Epidermal melanocyte (primary cell): ENCODE measurements at regions not wholly inside any gene's neighbourhood (a gene's known extent, or its start where the extent isn't known, plus 50 kb on each side); places are given as distances from the start of the nearest gene placed in this dataset.

Experiments
- DNase-seq: peaks from one replicate; pipeline ENCODE4 v3.0.0; 2011; ENCODE audit warnings: low spot score; ENCODE audit not compliant: insufficient read length

DNA sequence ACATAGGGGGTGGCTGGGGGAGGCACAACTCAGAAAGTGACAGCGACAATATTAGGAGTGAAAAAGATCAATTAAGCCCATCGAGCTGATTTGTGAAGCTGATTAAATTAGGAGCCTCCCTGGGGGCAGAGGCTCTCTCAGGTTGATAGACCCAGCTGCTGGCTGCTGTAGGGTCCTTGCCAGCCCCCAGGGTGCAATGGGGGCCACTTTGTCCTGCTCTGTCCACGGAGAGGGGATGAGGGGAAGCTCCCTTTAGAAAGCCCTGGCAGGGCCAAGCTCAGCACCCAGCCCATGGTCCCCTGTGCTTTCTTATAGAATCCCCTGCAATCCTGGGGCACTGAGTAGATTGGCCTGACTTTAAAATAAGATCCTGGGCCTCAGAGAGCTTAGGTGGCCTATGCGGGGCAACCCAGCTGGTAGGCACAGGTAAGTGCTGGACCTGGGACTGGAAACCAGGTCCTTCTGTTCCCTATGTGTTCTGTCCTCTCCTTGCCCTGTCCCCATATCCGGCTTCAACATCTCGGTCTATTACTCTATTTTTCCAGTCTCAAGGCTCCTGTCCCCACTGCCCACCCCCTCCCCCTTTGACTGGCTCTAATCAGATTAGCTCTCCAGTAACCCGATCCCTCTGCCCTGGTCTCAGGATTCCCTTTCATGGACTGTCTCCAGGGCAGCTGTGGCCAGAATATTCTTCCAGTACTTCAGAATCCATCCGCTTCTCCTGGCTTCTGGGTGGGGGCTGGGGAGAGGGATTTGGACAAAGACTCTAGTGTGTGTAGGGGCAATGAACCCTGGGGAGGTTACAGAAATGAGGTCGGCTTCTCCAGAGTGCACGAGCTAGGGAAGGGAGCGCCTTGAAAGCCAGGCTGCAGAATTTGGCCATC lies 259.6 kb downstream of the RPS24 start:
- DNase-seq, result peak; percentile 49

DNA sequence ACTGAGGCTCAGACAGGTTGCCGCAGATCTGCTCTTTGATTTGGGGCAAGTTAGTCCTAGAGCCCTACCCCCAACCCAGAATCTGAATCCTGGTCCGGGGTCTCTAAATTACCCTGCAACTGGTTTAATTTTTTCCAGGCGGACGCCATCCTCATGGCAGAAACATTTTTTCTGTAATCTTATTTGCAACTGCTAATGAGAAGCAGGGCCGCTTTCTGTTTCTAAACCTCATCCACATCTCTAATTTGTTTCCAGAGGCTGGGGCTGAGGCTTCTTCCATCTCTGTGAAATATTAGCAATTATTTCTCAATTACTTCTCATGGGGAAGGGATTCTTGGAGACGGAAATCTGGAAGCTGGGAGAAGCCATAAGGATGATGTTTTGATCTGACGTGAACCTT lies 261.6 kb downstream of the RPS24 start:
- DNase-seq, result no peak

GRCh38 chr10:78296785-78297184 lies 263.1 kb downstream of the RPS24 start:
- no peak for DNase-seq

- no peak for DNase-seq
Observed at GRCh38 chr10:78297997-78298396, 264.3 kb downstream of the RPS24 start.

- DNase-seq, result no peak
Observed at GRCh38 chr10:78298835-78299234, 265.2 kb downstream of the RPS24 start.

DNA sequence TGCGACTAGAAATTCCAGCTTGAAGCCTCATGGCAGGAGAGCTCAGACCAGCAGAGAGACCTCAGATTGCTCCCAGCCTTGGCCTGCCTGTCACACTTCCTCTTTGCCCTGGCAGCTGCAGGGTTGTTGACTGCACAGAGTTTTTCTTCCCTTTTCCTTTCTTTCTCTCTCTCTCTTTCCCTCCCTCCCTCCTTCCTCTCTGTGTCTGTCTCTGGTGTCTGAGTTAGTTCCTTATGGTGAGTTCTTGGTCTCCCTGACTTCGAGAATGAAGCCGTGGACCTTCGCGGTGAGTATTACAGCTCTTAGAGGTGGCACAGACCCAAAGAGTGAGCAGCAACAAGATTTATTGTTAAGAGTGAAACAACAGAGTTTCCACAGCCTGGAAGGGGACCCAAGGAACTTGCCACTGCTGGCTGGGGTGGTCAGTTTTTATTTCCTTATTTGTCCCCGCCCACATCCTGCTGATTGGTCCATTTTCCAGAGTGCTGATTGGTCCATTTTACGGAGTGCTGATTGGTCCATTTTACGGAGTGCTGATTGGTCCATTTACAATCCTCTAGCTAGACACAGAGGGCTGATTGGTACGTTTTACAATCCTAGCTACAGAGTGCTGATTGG lies 266.3 kb downstream of the RPS24 start:
- DNase-seq, result no peak

- DNase-seq, result no peak
Observed at GRCh38 chr10:78300526-78300925, 266.9 kb downstream of the RPS24 start.

- DNase-seq, result no peak
Observed at GRCh38 chr10:78301481-78301880, 267.8 kb downstream of the RPS24 start.

- no peak for DNase-seq
Observed at GRCh38 chr10:78301891-78302738, 268.5 kb downstream of the RPS24 start.

DNA sequence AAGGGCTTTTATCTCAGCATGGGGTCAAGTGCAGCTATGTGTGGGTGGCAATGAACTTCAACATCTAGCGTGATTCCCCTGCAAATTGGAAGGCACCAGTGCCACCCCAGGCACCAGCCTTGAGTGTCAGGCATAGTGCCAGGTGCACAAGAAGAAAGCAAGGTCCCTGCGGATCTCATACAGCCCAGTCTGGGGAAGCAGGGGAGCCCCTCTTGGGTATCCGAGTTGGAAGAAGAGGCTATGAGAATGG lies 269.0 kb downstream of the RPS24 start:
- DNase-seq, result no peak

DNA sequence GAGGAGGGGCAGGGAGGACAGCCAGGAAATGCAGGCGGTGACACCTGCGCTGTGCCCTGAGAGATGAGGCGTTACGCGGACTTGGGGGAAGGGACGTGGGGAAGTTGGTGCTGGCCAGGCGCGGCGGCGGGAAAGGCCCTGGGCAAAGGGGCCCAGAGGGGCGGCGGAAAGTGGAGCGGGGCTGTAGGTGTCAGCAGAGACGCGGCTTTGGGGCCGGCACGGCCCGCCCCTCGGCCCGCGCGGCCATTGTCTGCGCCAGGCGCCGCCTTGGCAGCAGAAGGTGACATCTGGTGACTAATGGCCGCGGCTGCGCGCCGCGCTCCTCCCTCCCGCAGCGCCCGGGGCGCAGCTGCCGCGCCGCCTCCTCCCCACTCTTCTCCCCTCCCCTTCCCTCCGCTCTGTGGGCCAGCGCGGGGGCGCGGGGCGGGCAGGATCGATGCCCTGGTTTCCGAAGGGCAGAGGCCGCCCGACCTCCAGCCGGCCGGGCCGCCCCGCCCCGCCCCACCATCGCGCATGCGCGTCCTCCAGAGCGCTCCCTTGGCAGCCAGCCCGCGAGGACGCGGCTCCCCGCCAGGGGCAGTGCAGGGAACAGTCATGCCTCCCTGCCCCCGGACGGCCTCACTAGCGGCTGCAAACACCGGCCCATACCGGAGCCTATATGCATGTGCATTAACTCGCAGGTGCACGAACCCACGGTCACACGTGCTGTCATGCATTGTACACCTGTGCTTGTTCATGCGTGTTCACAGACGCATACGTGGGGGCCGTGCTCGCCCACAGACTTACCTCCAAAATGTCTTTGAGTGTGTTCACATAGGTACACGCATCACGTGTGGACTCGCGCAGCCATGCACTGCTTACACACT lies 269.6 kb downstream of the RPS24 start:
- peak; percentile 96 for DNase-seq

GRCh38 chr10:78304091-78305045 lies 270.7 kb downstream of the RPS24 start:
- no peak for DNase-seq

DNA sequence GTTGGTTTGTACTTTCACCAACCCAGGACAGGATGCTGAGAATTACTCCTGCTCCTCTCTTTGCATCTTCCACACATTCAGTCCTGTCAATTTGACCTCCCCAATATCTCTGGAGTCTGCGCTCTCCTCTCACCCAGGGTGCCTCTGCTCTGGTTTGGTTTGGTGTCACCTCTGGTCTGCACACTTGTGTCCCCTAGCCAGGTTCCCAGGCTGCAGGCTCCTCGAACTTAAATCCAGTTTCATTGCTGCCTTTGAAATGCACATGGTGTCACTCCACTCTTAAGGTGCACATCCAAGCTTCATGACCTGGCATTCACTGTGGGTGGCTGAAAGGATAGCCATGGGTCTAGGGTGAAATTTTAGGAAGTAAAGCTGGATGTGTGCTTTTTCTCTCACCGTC lies 271.6 kb downstream of the RPS24 start:
- DNase-seq, result no peak

GRCh38 chr10:78306358-78306757 lies 272.7 kb downstream of the RPS24 start:
- no peak for DNase-seq

DNA sequence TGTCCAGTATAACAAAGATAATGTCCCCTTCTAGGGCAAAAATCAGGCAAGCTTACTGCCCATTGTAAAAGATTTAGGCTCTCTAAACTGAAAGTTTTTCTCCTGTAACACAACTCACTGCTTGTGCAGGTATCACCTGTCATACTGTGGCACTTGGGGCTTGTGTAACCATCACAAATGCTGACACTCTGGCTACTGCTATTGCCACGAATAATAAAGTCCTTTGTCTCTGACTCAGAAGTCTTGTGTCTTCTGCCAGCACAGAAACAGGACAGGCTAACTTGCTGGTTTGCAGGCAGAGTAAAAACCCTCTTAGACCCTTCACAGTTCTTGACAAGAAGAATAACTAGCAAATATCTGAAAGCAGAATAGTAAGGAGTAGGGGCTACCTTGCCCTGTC lies 273.9 kb downstream of the RPS24 start:
- DNase-seq, result no peak

DNA sequence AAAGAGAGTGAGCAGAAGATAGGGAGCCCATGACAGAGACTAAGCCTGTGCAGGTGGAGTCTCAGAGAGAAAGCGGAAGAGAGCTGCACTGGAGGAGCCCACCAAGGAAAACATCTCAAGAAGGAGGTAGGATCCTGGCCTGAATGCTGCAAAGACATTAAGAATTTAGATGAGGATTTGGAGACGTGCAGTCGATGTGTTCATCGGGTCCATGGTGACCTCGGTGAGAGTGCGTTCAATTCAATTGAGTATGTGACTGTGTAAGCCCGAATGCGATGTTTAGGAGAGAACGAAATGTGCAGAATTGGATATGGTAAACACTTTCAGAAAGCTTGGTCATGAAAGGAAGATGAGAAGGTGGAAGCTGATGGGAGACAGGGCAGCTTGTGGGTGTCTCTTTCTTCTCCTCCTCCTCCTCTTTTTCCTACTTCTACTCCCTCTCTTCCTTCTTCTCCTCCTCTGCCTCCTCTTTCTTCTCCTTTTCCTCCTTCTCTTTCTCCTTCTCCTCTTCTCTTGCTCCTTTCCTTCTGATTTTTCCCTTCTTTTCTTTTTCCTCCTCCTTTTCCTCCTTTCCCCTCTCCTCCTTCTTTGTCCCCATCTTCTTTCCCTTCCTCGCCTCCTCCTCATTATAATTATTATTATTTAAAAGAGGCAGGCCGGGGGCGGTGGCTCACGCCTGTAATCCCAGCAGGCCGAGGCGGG lies 276.0 kb downstream of the RPS24 start:
- DNase-seq, result no peak

GRCh38 chr10:78310481-78311080 lies 276.9 kb downstream of the RPS24 start:
- DNase-seq, result no peak

DNA sequence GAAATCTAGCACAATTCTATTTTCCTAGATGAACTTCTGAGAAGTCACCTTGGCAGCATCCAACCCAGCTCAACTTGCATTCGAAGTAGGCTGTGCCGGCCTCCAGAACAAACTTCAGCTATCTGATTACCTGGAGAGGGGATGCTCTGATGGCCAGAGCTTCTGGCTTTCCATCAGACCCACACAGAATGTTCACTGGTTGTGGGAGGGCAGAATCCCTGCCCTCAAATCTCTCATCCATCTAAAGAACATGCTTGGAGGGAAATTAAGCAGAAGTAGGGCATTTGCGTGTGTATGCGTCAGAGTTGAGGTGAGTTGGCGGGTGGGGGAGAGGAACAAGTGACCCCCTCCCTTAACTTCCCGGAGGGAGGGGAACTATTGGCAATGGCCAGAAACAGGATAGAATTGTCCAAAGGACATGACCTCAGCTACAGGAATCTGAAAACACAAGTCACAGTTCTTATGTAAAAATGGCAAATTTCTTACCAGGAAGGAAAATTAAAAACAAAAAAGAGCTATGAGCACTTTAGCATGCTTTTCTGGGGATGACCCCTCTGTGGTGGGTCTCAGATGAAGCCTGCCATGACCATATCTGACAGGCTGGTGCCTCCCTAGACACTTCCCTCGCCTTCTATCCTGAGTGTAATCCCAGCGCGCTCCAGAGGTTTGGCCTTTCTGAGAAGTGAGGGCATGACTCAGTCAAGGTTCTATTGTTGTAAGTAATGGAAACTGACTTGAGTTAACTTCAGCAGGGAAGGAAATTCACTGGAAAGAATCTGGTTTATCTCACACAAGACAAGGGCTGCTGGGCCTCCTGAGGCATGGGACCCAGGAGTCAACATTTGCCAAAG lies 278.8 kb downstream of the RPS24 start:
- no peak for DNase-seq
